Fibroblast of skin of left quadriceps (primary cell): ENCODE measurements at regions not wholly inside any gene's neighbourhood (a gene's known extent, or its start where the extent isn't known, plus 50 kb on each side); places are given as distances from the start of the nearest gene placed in this dataset.

Experiments used
- DNase-seq, 2 experiments: peaks; one replicate each; pipeline ENCODE4 v3.0.0-alpha.2; 2013; ENCODE audit warnings: low read depth in 2 of 2

DNA sequence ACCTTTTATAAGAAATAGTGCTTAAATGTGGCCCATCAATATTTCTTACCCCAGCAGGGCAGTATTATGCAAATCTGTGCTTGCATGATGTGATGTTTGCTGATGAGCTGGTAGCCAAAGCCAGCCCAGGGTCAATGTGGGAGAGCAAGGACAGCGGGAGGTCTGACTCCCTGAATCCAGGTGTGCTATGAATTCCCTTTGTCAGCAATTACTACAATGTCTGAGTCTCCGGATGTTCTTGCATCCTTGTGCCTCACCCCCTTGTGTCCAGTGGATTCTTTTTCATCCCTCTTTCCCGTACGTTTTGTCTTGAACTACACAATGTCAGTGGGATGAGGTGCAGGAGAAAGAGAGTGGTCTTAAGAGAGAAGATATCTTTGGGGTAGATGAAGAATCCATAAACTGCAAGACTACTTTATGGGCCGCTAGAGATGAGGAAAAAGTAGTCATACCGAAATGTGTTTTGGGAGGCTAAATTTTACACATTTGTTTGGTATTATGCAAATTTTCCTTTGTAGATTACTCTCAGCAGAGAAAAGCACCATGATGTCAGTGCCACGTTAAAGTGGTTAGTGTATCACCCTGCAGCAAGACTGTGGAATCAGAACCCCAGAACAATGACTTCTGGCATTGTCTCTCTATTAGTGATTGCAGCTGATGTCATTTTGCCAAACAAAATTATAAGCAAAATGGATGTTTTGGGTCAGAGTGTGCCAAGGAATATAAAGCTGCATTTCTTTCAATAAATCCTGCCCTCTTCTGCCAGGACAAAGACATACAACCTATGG lies 53.5 kb upstream of the TSHZ3 start:
- DNase-seq: no peak

DNA sequence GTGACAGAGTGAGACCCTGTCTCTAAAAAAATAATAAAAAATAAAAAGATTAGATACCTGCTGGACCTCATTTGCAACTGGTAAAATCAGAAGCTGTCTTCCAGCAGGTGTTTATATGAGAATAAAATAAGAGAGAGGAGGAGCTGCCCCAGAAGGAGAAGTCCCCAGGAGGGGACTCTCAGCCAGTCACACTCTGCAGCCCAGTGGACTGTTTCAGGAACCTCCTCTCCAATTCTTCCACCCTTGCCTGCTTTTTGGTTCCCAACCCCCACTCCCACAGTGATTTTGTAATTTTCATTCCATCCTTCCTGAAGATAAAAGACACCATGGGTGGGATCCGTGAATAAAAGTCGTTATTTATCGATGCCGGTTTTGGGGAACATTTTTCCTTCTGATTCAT lies 56.9 kb upstream of the TSHZ3 start:
- no peak for DNase-seq

DNA sequence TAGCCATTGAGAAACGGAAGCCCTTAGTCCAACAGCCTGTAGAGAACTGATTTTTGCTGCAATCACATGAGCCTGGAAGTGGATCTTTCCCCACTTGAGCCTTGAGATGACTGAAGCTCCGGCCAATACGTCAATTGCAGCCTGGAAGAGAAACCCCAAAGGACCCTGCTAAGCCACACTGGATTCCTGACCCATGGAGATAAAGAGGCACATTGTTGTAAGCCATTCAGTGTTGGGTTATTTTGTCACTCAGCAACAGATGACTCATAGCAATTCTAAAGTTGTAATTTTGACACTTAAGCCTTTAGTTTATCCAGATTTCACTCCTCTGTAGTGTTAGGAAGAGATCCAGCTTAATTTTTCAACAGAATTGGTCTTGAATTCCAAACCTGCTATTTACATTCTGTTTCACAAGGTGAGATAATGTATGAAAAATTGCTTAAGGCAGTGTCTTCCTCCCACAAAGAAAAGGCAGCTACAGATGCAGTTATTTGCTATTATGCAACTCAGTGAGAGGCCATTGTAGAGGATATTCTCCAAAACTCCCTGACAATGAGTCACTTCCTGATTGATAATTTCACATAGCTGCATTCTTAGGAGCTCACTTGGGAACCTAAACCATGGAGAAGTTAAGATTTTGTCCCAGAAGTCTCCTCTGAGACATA lies 59.4 kb upstream of the TSHZ3 start:
- DNase-seq: peak; percentile 73 to 76

DNA sequence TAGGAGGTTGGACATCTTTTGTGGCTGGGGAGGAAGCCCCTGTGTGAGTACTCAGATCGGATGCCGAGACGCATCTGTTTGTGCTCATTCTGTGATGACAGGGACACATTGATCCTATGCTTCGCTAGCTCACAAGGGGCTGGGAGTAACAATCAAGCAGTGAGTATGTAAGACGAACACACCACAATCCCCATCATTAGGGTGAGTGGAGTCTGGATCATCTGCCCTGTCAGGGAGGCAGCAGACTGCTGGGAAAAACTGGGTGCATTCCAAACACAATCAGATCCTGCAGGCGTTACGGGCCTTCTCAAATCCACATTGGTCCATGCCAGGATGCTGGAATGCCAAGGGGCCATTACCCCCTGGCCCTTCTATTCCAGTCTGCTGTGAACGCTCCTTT lies 64.1 kb upstream of the TSHZ3 start:
- DNase-seq: no peak

DNA sequence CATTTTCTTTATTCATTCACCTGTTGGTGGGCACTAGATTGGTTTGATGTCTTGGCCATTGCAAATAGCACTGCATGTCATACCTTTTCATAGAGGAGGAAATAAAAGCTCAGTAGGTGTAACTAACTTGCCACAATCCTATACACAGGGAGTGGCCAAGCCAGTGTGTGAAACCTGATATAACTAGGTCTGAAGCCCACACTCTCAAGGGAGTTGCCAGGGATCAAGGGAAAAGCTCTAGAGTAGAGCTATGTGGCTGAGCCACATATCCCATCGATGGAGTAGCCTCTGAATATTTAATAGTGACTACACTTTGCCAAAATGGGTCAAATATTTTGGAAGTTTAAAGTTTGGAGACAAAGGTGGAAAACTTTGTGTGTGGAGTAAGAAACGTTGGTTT lies 66.1 kb upstream of the TSHZ3 start:
- no peak for DNase-seq

DNA sequence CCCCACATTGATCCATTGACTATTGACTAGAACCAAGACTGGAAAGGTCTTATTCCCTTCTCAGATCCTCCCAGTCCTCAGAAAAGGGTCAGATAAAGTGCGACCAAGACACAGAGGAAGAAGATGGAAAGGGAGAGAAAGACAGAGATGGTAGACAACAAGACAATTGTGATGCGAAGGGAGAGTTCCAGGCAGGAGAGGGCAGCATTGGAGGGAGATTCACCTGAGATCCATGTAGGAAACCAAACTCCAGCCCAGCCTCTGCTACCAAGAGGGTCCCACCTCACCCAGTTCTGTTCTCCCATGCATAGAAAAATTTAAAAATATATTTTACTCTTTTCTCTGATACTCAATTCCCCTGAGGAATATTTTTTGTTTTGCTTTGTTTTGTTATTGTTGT lies 67.3 kb upstream of the TSHZ3 start:
- DNase-seq: no peak

DNA sequence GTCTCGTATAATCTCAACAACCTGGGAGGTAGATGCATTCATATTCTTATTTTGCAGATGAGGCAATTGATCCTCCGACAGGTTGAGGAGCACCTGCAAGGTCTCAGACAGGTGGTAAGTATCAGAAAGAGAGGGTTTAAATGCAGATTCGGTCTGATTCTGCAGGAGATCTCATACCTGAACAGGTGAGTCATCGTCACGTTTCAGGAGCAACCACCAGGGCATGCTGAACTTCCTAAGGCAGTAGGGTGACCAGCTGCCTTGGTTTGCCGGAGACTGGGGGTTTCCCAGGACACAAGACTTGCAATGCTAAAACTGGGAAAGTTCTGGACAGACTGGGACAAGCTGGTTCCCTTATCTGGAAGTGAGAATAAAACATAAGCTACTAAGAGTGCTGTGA lies 68.8 kb upstream of the TSHZ3 start:
- DNase-seq: no peak

DNA sequence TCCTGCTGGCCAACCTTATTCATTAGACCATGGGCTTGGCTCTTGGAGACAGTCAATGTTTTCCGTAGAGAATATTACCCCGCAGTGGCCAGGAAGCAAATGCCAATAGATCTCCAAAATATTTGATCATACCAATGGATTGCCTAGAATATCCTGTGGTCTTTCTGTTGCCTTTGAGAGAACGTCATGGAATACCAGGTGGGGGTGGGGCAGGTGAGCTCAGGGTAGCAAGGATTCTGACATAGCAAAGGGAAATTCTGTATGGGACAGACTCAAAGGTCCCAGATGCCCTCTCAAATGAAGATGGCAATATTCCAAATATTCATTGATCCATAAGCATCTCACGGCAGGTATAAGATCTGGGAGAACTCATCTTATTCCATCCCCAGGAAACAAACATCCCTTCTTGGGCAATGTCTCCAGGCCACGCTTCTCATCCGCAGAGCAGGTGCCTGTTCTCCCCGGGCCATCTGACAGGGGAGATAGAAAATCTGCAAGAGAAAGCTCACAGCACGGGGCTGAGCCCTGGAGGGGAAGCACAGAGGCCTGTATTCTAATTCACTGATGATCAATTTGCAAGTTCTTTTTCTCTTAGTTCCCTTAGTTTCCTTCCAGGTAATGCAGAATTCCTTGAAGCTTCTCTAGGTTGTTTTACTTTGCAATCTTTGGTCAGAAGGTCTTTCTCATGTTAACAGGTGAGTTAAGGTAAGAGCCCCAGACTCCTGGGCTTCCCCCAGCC lies 69.6 kb upstream of the TSHZ3 start:
- no peak for DNase-seq

DNA sequence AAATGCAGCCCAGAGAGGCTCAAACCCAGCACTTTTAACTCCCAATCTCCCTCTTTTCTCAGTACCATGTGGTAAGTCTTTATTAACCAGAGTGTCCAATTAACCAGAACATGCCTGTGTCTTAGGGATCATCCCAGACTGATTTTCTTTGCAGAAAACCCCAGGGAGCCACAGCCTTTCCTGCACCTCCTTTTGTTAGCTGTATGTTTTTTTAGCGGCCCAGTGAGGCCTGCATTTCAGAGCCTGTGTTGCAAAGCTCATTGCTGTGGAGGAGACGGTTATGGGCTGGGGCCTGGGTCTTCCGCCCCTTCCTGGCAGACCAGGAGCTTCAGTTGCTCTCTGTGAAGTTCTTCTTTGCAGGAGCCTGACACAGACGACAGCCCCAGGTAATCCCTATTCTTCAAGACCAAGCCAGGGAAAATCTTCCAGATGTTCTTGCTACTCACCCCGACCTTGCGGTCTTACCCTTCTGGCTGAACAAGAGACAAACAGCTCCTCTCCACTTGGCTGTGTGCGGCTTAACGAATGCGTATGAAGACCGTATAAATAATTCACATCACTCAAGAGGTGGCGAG lies 70.7 kb upstream of the TSHZ3 start:
- no peak for DNase-seq

DNA sequence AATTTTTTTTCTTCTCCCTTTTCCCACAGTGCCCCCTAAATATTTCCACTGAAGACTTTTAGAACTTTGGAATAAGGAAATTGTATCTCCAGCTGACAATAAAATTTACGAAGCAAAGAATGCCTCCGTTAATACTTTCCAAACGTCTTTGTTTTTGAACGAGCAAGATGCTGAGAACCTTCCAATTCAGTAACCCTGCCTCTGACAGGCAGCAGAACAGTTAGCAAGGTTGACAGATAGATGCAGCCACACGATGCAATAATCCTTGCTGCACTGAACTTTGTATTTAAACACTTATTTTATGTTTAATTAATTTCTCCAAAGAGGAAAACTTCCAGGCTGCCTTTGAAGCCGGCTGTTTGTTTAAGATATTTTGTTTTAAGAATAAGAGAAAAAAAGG lies 71.8 kb upstream of the TSHZ3 start:
- DNase-seq: no peak

DNA sequence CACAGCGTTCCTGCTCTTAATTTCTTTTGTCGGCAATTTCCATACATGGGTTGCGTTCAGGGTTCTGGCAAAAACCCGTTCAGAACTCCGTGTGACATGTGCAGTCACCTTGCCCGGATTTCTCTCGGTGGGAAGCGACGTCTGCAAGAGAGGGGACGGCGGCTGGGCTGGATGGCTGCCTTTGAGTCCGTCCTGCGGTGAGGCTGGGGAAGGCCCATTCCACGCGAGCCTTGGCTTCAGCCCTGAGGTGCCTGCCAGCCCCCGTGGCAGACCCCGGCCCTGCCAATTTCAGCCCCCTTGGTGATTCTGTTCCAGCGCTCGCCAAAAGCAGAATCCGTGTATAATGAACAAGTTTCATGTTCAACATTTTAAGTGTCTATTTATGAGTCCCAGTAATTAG lies 72.6 kb upstream of the TSHZ3 start:
- no peak for DNase-seq

DNA sequence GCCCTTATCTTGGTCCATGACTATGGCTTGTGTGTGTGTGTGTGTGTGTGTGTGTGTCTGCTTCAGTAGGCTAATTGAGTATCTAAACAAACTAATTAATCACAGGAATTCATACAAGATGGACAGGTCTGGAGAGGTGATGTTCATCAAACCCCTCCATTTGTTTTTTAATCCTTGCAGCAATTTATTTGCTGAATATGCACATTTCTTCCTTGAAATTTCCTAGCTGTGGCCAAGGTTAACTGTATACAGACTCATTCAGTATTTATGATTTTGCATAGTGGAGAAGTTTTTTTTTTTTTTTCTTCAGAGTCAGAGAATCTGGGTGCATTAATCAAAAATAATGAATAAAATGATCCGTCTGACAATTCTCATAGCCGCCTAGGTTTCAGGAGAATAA lies 74.7 kb upstream of the TSHZ3 start:
- no peak for DNase-seq

DNA sequence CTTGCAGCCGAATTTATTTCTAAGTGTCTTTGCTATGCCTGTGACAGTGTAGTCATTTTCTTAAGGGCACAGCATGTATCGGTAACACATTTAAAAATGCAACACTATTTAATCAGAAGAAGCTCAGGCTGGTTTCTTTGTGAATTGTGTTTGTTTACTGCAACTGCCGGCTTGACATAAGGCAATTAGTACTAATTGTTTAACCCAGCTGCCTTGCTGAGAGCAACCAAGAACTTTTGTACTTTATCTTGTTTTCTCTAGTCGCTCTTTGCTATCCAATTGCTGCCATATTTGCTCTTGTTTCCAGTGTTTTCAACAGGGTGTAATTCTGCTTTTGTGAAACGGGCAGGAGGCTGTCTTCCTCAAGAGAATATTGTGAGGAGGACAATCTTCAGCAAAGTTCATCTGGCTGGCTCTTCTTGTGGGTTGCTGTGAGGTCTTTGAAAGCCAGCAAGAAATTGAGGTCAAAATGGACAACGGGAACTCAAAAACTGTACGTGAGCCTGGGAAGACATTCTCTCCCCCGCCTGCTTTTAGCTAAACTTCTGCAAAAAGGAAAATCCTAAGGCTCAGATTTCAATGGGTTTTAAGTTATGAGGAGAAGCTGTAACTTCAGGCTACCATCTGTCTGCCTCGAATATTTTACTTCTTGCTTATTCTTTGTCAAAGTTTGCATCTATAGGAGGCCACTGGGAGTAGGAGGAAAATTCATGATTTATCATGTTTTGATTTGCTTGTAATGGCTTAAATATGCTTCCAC lies 75.8 kb upstream of the TSHZ3 start:
- peak in 1 of 2 experiments; percentile 8 for DNase-seq

DNA sequence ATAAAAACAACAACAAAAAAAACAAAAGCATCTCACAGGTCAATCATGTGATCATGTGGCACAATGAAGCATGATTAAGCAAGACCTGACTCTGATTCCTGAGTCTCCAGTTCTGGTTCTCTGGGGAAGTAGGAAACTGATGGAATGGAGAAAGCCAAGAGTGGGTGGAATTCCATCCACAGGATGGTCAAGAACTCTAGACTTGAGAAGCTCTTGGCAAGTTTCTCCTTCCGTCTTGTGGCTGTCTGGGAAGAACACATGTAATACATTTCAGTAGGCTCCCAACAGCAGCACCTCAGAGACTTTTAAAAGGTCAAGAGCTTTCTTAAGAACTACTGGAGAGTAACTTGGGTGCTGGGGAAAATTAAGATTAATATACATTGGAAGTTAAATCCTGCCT lies 78.6 kb upstream of the TSHZ3 start:
- DNase-seq: no peak

DNA sequence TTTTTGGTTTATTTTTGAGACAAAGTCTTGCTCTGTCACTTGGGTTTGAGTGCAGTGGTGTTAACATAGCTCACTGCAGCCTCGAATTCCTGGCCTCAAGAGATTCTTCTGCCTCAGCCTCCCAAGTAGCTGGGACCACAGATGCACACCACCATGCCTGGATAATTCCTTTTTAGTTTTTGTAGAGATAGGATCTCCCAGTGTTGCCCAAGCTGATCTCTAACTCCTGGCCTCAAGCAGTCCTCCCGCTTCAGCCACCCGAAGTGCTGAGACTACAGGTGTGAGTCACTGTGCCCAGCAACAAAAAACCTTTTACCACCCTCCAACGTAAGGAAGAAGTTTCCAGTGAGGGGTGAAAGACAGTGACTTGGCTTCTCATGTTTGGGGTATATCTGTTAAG lies 81.1 kb upstream of the TSHZ3 start:
- no peak for DNase-seq

DNA sequence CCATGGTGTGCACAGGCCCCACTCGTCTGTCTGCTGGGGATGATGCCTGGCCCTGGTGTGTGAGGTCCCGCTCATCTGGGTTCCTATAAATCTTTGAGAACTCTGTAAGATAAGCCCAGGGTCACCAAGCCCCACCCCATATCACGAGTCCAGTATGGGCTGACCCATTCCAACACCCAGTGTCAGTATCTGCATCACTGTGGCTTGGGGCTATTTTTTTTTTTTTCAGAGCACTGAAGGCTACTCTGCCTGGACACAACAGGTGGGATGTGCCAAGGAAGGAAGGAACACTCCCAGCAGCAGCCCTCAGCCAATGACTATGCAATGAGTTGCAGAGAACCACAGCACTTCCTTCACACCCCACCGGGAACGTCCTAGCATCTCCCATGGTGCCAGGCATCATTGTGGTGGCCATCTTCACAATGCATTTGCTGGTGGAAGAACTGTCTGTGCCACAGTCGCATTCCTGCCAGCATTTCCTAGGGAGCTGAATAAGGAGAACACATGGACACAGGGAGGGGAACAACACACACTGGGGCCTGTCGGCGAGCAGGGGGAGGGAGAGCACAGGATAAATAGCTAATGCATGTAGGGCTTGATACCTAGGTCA lies 83.1 kb upstream of the TSHZ3 start:
- DNase-seq: no peak

DNA sequence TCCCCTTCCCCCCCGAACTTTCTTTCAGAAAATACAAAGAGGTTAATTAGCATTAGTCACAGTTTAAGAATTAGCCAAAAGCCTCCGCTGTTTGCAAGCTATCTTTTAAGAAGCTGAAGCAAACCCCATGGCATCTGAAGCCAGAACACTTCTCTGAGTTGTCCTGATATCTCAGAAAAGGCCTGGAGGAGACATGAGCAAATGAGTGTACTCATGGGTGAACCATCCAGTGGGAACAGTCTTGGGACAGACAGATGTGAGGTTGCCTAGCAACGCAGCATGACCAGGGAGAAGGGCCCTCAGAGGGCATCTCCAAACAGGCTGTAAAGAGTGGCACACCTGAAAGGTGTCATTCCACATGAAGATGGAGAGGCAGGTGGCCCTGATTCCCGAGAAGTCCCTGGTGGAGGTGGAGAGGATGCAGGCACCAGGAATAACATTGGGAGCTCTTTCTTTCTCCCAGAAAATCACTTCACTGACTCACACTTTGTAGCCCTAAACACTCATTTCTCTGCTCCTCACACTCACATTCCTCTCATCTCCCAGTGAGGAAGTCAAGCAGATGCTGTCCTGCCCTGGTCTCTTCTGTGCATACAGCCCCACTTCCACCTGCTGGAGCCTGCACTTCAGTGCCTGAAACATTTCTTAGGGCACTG lies 87.0 kb upstream of the TSHZ3 start:
- no peak for DNase-seq

DNA sequence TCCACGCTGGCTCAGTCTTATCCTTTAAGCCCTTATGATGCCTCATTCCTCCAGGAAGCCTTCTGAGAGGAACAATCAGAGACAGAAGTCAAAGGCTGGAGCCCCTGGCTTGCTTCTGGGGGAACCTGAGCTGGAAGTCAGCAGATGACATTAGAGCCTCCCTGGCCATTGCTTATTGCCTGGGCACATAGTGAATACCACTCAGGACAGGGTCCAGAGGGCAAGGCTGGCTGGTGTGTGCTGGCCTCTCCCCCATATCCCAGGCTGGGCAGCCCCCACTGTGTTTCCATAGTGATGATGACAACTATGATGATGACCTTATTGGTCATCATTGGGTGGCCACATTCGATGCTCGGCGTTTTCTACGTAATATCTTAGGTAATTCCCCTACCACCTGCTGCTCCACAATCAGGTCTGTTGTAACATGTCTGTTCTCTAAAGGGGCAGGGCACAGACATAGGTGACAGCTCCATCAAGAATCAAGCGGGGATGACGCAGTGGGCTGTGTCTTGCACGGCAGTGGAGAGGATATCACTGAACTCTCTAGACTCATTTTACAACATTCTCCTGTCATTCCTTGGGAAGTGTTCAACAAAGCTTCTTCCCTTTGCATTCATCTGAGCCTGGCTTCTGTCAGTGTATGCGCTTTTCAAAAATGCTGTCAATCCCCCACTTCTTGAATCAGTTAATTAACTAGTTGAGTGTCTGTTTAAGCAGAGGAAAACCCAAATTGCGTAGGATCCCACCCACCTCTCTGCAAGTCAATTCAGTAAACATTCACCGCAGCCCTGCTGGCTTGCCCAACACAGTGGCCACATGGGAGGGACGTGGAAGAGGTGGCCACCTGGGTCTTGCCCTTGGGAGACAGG lies 89.4 kb upstream of the TSHZ3 start:
- no peak for DNase-seq

DNA sequence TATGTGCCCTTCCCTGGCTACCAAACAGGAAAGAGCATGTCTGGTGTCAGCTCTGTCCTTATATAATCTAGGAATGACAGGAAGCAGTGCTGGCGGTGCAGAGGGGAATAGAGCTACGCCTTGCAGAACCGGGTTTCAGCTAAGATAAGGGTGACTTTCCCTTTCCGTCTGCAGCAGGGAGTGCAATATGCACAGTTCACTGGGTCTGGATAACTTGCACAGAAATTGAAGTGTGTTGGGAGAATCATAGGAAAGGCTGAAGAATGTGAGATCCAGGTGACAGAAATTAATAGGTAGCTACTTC lies 90.0 kb upstream of the TSHZ3 start:
- DNase-seq: no peak

DNA sequence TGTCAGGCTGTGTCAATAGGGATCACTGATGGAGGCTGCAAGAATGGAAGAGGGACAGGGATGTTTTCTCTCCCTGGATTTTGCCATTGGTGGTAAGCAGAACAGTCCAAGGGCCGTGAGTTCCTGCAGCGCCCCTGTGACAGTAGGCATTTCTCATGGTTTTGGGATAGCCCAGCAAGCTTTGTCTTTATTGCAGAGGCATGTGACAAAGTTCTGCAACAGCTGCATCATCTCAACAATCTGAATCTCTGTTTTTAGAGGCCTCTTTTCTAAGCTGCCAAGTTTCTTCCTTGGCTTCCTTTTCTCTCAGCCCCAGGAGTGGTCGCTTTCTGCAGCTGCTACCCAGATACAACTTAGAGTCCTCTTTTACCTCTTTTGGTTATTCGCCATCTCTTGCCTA lies 95.7 kb upstream of the TSHZ3 start:
- DNase-seq: no peak
